Esophagus muscularis mucosa (tissue), 4 donors: ENCODE measurements at regions not wholly inside any gene's neighbourhood (a gene's known extent, or its start where the extent isn't known, plus 50 kb on each side); places are given as distances from the start of the nearest gene placed in this dataset.

ENCODE experiments used
- DNase-seq: peaks from one replicate; pipeline ENCODE4 v3.0.0-alpha.2; 2017; ENCODE audit errors: extremely low spot score
- H3K27ac ChIP-seq, 4 donors: fragments of 200-600 bp; sonication (generic); replicated peaks in 1 of 4; 1 replicate in 3 of 4; 2 replicates in 1 of 4; pipeline ENCODE4 v1.5.1; 2016 to 2019; ENCODE audit warnings: mild to moderate bottlenecking in 1 of 4
- H3K27me3 ChIP-seq, 4 donors: fragments of 200-600 bp; sonication (generic); one replicate each; pipeline versions ENCODE4 v1.5.1 to v1.6.0; 2016 to 2019
- H3K36me3 ChIP-seq, 4 donors: fragments of 200-600 bp; sonication (generic); one replicate each; pipeline ENCODE4 v1.5.1; 2016 to 2019
- H3K4me1 ChIP-seq, 4 donors: fragments of 200-600 bp; sonication (generic); one replicate each; pipeline ENCODE4 v1.5.1; 2016 to 2019
- H3K4me3 ChIP-seq, 4 donors: fragments of 200-600 bp; sonication (generic); 1 replicate in 2 of 4; 2 replicates in 2 of 4; pipeline ENCODE4 v1.5.1; 2016 to 2019; ENCODE audit warnings: mild to moderate bottlenecking in 4 of 4, moderate library complexity in 1 of 4
- H3K9me3 ChIP-seq, 4 donors: fragments of 200-600 bp; sonication (generic); 1 replicate in 3 of 4; 2 replicates in 1 of 4; pipeline ENCODE4 v1.5.1; 2016 to 2019
- EP300 ChIP-seq: sonication (generic); formaldehyde crosslinking; IDR thresholded peaks from one replicate; pipeline ENCODE4 v1.6.1; 2017; ENCODE audit warnings: antibody characterized with exemption
- POLR2A ChIP-seq: fragments of 450-650 bp; IDR thresholded peaks from one replicate; pipeline ENCODE4 v1.6.1; 2017; ENCODE audit warnings: antibody characterized with exemption, moderate library complexity, mild to moderate bottlenecking, low read depth
- POLR2AphosphoS5 ChIP-seq, 2 donors: sonication (generic); formaldehyde crosslinking; IDR thresholded peaks; one replicate each; pipeline ENCODE4 v1.6.1; 2017; ENCODE audit warnings: antibody characterized with exemption in 2 of 2
- WGBS: methylation state at CpG from one replicate; pipeline ENCODE4 v1.1.5; 2018; 5-methylcytosine and 5-hydroxymethylcytosine counted together
- intact Hi-C: fragments of 100-400 bp; cut with DNase I; formaldehyde crosslinking; loops from one replicate; pipeline ENCODE4 v1.15.1; 2023
- TF ChIP-seq, protein P1 (sequence below), 3 experiments: fragments of 200-600 bp in 2 of 3; fragments of 450-650 bp in 1 of 3; sonication (generic) in 2 of 3; IDR thresholded peaks; one replicate each; pipeline ENCODE4 v1.5.1; 2017 to 2019; ENCODE audit warnings: antibody characterized with exemption in 3 of 3, mild to moderate bottlenecking in 2 of 3, moderate library complexity in 1 of 3

DNA sequence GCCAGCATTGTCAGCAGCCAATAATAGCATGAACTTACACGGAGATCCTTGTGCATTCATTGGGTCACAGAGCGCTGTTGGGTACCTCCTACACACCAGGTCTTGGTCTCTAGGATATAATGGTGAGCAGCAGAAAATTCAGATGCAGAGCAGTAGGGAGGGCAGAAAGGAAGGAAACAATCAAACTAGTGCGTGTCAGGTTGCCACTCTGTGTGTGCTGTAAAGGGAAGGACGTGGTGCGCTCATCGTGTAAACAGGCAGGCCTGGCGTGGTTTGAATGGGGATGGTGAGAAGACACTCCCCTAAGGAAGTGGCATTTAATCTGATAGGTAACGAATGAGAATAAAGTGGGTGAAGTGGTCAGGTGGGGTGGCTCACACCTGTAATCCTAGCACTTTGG is 336.4 kb downstream of the CDH26 start:
- no peak overlapping the region for H3K27ac ChIP-seq
- no peak overlapping the region for H3K4me3 ChIP-seq
- no peaks in the 10 kb centered on the region for H3K36me3 ChIP-seq
- H3K4me1 ChIP-seq, result no peaks in the 10 kb centered on the region
- no peak for DNase-seq
- TF ChIP-seq POLR2A (no peak), POLR2AphosphoS5 (IDR thresholded peaks at IDR 0.05) (no peak), EP300 (no peak)
- TF ChIP-seq, protein P1, sequence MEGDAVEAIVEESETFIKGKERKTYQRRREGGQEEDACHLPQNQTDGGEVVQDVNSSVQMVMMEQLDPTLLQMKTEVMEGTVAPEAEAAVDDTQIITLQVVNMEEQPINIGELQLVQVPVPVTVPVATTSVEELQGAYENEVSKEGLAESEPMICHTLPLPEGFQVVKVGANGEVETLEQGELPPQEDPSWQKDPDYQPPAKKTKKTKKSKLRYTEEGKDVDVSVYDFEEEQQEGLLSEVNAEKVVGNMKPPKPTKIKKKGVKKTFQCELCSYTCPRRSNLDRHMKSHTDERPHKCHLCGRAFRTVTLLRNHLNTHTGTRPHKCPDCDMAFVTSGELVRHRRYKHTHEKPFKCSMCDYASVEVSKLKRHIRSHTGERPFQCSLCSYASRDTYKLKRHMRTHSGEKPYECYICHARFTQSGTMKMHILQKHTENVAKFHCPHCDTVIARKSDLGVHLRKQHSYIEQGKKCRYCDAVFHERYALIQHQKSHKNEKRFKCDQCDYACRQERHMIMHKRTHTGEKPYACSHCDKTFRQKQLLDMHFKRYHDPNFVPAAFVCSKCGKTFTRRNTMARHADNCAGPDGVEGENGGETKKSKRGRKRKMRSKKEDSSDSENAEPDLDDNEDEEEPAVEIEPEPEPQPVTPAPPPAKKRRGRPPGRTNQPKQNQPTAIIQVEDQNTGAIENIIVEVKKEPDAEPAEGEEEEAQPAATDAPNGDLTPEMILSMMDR (IDR thresholded peaks at IDR 0.05), result no peak
- WGBS, result 72% methylated on average over 8 of the region's 8 CpGs
- peaks cover 0 to 13% (median 0%) of the 10 kb centered on the region in 4 donors for H3K27me3 ChIP-seq
- H3K9me3 ChIP-seq, result peaks cover 0 to 18% (median 11%) of the 10 kb centered on the region in 4 donors
- intact Hi-C loops, result no loop called here

DNA sequence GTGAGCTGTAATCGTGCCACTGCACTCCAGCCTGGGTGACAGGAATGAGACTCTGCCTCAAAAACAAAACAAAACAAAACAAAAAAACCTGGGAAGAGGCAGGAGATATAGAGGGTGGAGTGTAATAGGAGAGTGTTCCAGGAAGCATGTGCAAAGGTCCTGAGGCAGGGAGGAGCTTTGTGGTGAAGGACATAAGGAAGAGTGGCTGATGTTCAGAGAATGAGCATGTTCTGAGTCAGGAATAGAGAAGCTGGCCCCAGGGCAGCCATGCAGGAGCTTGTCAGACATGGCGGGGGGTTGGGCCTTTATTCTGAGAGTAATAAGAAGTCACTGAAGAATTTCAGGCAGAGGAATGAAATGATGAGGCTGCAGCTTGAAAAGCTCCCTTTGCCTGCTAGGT is 337.0 kb downstream of the CDH26 start:
- TF ChIP-seq EP300 (no peak), POLR2A (no peak)
- TF ChIP-seq, protein P1 (IDR thresholded peaks at IDR 0.05), result no peak
- Histone ChIP-seq H3K27me3 (peaks cover 0 to 16% (median 0%) of the 10 kb centered on the region in 4 donors), H3K36me3 (no peaks in the 10 kb centered on the region), H3K27ac (no peak overlapping the region), H3K4me1 (no peaks in the 10 kb centered on the region), H3K9me3 (peaks cover 0 to 13% (median 5%) of the 10 kb centered on the region in 4 donors), H3K4me3 (no peak overlapping the region)
- intact Hi-C loops, result no loop called here
- DNase-seq, result no peak
- 100% methylated on average over 2 of the region's 2 CpGs for WGBS

GRCh38 chr20:60297649-60298048 is 339.4 kb downstream of the CDH26 start:
- no peaks in the 10 kb centered on the region for H3K36me3 ChIP-seq
- peaks cover 0 to 16% (median 0%) of the 10 kb centered on the region in 4 donors for H3K27me3 ChIP-seq
- DNase-seq, result no peak
- H3K4me3 ChIP-seq, result no peak overlapping the region
- WGBS, result 73% methylated on average over 9 of the region's 9 CpGs
- H3K9me3 ChIP-seq, result no peaks in the 10 kb centered on the region
- TF ChIP-seq, protein P1 (IDR thresholded peaks at IDR 0.05), result no peak
- no peak for TF ChIP-seq EP300
- no peak for TF ChIP-seq POLR2AphosphoS5 (IDR thresholded peaks at IDR 0.05)
- no peak for TF ChIP-seq POLR2A
- intact Hi-C loops, result no loop called here
- no peak overlapping the region for H3K27ac ChIP-seq
- H3K4me1 ChIP-seq, result no peaks in the 10 kb centered on the region

DNA sequence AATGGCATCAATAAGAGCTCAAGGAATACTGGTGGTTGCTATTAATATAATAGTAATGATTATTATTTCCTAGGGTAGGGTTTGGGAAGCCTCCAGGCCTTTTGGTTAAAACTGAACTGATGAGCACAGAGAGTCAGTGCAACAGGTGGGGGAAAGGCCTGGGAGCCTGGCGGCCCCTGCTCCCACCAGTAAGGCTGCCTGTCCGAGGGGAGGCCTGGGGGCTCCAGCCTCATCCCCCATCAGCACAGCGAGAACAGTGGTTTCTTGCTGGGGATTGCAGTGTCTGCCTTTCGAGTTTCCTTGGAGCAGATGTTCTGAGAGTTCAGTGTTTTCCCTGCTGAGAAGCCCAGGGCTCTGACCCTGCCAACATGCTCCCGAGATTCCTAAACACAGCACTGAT is 340.4 kb downstream of the CDH26 start:
- Histone ChIP-seq H3K9me3 (no peaks in the 10 kb centered on the region), H3K4me1 (no peaks in the 10 kb centered on the region), H3K27me3 (peaks cover 0 to 16% (median 0%) of the 10 kb centered on the region in 4 donors), H3K27ac (no peak overlapping the region), H3K4me3 (no peak overlapping the region), H3K36me3 (no peaks in the 10 kb centered on the region)
- intact Hi-C loops, result no loop called here
- TF ChIP-seq, protein P1 (IDR thresholded peaks at IDR 0.05), result no peak
- TF ChIP-seq POLR2AphosphoS5 (IDR thresholded peaks at IDR 0.05) (no peak), POLR2A (no peak), EP300 (no peak)
- no peak for DNase-seq
- 46% methylated on average over 3 of the region's 5 CpGs for WGBS

GRCh38 chr20:60299951-60300350 is 341.7 kb downstream of the CDH26 start:
- WGBS, result 88% methylated on average over 12 of the region's 12 CpGs
- Histone ChIP-seq H3K9me3 (no peaks in the 10 kb centered on the region), H3K4me1 (no peaks in the 10 kb centered on the region), H3K27me3 (peaks cover 0 to 16% (median 0%) of the 10 kb centered on the region in 4 donors), H3K4me3 (no peak overlapping the region), H3K36me3 (no peaks in the 10 kb centered on the region), H3K27ac (no peak overlapping the region)
- TF ChIP-seq POLR2A (no peak), EP300 (no peak), POLR2AphosphoS5 (IDR thresholded peaks at IDR 0.05) (no peak)
- TF ChIP-seq, protein P1 (IDR thresholded peaks at IDR 0.05), result no peak
- intact Hi-C loops, result no loop called here
- no peak for DNase-seq
